SKM-1 treated with dmso at 0.1 percent for 144 hours (cell line): ENCODE measurements at regions not wholly inside any gene's neighbourhood (a gene's known extent, or its start where the extent isn't known, plus 50 kb on each side); places are given as distances from the start of the nearest gene placed in this dataset.
"Not testable (repeated sequence)": the region's sequence is repeated elsewhere in the genome, so short reads cannot be mapped to it uniquely, and the experiment has no call there.

Experiments used
- DNase-seq: peaks from one replicate; lab custom pipeline; 2025; ENCODE audit not compliant: unreplicated experiment; lab: John Stamatoyannopoulos, UW

- DNase-seq = no peak
Measured at GRCh38 chr19:29154163-29154562, 58.8 kb downstream of the UQCRFS1 start.

DNA sequence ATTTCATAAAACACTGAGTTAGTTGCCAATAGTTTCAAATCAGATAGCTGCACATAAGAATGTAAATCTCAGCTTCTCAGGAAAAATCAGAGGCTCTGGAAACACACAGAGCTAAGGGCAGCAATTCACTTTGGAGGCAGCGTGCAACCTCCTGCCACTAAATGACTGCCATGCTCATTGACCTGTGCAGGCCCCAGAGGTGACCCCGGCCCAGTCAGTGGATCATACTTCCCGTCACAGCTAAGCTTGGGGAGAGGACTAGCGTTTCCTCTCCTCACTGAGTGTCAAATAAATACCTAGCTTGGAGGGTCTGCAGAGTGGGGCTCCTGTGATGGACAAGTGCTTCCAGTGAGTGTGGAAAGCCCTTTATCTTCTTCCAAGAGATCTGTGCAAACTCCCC, 67.2 kb downstream of the UQCRFS1 start:
- DNase-seq = no peak

DNA sequence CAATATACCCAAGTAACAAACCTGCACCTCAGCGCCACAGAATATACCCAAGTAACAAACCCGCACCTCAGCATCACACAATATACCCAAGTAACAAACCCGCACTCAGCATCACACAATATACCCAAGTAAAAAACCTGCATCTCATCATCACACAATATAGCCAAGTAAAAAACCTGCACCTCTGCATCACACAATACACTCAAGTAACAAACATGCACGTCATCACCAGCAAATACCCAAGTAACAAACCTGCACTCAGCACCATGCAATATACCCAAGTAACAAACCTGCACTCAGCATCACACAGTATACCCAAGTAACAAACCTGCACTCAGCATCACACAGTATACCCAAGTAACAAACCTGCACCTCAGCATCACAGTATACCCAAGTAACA, 69.8 kb downstream of the UQCRFS1 start:
- DNase-seq = no peak

DNA sequence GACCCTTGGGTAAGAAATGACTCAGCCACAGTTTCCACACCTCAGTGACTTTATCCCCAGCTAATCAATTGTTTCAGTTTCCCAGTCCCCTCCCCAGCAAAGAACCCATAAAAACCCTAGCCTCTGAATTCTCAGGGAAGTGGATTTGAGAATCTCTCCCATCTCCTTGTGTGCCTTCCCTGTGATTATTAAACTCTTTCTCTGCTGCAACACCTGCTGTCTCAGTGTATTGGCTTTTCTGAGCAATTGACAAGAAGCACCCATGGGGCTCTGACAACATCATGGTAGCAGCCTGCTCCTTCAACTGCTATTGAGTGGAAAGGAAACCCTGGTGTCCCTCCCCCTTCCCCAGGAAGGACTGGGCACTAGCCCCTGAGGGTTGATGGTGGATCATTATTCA, 73.7 kb downstream of the UQCRFS1 start:
- no peak for DNase-seq

GRCh38 chr19:29138206-29138605, 74.7 kb downstream of the UQCRFS1 start:
- not testable (repeated sequence) for DNase-seq

DNA sequence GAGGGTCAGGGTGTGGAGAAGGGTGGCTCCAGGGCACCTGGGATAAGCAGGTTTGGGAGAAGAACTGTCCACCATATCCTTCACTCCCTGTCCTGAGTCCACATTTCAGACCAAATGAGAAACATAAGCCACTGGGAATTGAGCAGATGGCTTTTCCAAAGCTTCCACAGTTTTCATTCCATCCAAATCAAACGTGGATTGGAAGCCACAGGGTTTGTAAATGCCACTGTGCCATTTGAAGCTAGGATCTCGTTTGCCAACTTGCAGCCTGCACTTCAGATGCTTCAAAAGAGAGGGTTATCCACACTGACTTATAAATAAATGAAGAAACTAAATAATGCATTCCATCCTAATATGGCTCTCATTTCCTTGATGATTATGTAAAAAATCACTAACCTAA, 81.5 kb downstream of the UQCRFS1 start:
- DNase-seq = no peak

DNA sequence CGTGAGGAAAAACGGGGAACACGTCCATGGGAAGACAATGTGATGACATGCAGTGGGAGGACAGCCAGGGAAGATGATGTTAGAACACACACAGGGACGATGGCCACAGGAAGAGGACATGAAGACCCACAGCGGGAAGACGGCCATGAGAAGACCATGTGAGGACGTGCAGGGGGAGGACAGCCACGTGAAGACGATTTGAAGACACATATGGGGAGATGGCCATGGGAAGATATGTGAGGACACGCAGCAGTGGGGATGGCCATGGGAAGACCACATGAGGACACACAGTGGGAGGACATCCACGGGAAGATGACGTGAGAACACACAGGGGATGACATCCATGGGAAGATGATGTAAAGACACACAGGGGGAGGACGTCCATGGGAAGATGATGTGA, 83.8 kb downstream of the UQCRFS1 start:
- DNase-seq = no peak

GRCh38 chr19:29128203-29128602, 84.7 kb downstream of the UQCRFS1 start:
- no peak for DNase-seq

GRCh38 chr19:29122185-29122584, 90.8 kb downstream of the UQCRFS1 start:
- no peak for DNase-seq

DNA sequence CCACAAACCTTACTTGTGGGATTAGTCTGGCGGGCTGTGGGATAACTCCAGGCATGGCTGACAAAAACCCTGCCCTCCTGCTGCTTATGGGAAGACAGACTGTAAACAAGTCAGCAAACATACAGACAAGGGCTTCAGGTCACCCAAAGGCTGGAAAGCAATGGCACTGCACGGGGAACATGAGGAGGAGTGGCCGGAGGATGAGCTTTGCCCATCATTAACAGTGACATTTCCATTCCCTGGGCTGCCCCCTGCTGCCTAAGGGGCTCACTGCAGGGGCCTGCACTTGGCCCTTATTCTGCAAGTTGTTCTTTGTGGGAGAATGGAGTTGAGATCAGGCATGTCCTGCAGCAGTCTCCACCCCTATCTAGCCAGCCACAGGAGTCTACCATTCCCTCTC, 91.3 kb downstream of the UQCRFS1 start:
- no peak for DNase-seq

- no peak for DNase-seq
Measured at GRCh38 chr19:29120466-29120865, 92.5 kb downstream of the UQCRFS1 start.

DNA sequence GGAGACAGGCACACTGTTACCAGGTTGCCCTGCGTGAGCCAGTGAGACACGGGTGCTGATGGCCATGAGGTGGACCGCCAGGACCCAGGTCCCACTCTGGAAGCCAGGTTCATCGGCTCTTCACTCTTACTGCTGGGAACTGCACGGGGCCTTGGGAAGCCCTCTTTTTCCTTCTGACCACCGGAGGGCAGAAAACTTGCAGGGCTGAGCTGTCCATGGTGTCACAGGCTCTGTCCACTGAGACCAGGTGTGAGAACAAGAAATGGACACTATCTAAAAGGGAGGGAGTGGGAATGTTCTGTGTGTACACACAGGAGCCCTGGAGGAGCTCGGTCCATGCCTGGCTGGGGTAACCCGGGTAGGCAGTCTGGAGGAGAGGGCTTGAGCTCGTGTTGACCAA, 93.4 kb downstream of the UQCRFS1 start:
- DNase-seq = no peak

- no peak for DNase-seq
Measured at GRCh38 chr19:29118389-29118788, 94.6 kb downstream of the UQCRFS1 start.

DNA sequence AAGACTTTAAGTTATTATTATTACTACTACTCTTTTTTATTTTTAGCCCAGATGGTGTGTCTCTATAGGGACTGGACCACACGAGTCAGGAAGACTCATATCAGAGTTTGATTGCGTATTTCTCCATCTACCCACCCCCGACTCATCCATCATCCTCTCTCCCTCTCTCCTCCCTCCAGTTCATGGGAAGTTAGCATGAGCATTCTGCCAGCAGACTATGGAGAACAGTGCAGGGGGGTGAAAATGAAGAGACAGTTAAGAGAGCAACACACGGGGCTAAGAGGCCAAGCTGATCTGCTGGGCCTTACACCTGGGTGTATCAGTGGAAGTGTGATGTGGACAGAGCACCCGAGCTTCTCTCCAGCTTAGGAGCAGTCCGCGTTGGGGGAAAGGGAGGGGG, 95.0 kb downstream of the UQCRFS1 start:
- no peak for DNase-seq

DNA sequence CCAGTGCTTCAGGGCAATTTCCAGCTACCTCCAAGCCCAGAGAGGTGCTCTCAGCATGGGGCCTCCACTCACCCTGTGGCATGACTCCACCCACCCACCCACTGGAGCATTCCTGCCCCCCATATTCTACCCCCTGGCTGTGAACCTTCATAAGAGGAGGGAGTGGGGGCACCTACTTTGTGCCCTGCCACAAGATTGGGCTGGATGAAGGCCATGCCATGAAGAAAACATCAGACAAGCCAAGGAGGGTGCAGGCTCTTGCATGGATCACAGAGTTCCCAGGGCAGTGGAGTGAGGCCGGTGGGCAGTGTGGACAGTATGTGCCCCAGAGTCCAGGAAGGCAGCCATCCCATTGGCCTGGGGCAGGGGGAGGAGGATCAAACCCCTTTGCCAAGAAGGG, 97.8 kb downstream of the UQCRFS1 start:
- DNase-seq = no peak

DNA sequence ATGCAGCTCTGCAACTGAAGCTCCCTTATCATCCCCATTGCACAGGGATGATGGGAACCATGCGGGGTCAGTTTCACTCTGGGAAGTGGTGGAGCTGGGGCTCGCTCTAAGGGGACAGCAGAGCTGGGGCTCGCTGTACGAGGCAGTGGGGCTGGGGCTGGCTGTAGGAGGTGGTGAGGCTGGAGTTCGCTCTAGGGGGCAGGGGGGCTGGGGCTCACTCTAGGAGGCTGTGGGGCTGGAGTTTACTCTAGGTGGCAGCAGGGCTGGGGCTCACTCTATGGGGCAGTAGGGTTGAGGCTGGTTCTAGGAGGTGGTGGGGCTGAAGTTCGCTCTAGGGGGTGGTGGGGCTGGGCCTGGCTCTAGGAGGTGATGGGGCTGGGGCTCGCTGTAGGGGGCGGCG, 99.1 kb downstream of the UQCRFS1 start:
- DNase-seq = no peak

- DNase-seq = no peak
Measured at GRCh38 chr19:29111576-29111975, 101.4 kb downstream of the UQCRFS1 start.

- DNase-seq = no peak
Measured at GRCh38 chr19:29107831-29108230, 105.1 kb downstream of the UQCRFS1 start.

- no peak for DNase-seq
Measured at GRCh38 chr19:29106346-29106885, 106.5 kb downstream of the UQCRFS1 start.

GRCh38 chr19:29105629-29106292, 107.2 kb downstream of the UQCRFS1 start:
- DNase-seq = no peak

- DNase-seq = no peak
Measured at GRCh38 chr19:29104605-29105241, 108.2 kb downstream of the UQCRFS1 start.

DNA sequence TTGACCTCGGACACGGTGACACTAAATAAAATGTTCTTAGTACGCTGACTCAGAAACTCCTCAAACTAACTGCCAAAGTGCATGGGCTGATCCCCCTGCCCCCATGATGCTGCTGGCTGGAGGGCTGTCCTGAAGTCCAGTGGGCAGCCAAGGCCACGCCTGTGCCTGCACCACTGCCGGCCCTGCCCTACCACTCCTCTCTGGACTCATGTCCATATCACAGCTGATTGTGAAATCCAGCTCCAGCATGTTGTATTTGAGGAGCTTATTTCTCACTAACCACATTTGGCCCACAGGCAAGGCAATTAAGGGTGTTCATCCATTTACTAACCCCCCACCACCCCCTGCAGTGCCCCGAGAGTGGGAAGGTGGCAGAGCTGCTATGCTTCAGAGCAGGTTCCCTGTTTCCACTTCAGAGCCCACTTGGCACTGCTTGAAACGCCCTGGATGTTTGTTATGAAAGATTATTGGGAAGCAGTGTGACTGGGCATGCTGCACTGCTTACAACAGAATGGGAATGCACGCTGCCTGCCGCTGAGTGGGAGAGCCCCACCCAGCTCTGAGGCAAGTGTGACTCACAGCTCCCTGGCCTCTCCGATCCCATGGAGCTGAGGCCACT, 114.0 kb downstream of the UQCRFS1 start:
- DNase-seq = no peak
